RPMI7951 (cell line): ENCODE measurements at regions not wholly inside any gene's neighbourhood (a gene's known extent, or its start where the extent isn't known, plus 50 kb on each side); places are given as distances from the start of the nearest gene placed in this dataset.

Experiments used
- DNase-seq: peaks from one replicate; pipeline ENCODE4 v3.0.0-alpha.2; 2012; ENCODE audit warnings: low read depth

- peak; percentile 33 for DNase-seq
Measured at GRCh38 chr4:6523251-6523650, 50.8 kb upstream of the PPP2R2C start.

- no peak for DNase-seq
Measured at GRCh38 chr4:6524436-6524835, 50.6 kb upstream of the MAN2B2 start.
